Suprapubic skin (tissue), 4 donors: ENCODE measurements at regions not wholly inside any gene's neighbourhood (a gene's known extent, or its start where the extent isn't known, plus 50 kb on each side); places are given as distances from the start of the nearest gene placed in this dataset.

Source experiments
- DNase-seq, 2 donors: peaks; one replicate each; pipeline ENCODE4 v3.0.0-alpha.2; 2019; ENCODE audit warnings: low spot score in 2 of 2
- H3K27ac ChIP-seq: fragments of 200-600 bp; sonication (generic); one replicate; pipeline ENCODE4 v1.5.1; 2019
- H3K27me3 ChIP-seq: fragments of 200-600 bp; sonication (generic); one replicate; pipeline ENCODE4 v1.5.1; 2019
- H3K36me3 ChIP-seq: fragments of 200-600 bp; sonication (generic); one replicate; pipeline ENCODE4 v1.5.1; 2019
- H3K4me1 ChIP-seq: fragments of 200-600 bp; sonication (generic); one replicate; pipeline ENCODE4 v1.5.1; 2019
- H3K4me3 ChIP-seq: fragments of 200-600 bp; sonication (generic); one replicate; pipeline ENCODE4 v1.5.1; 2019; ENCODE audit warnings: mild to moderate bottlenecking
- H3K9me3 ChIP-seq: fragments of 200-600 bp; sonication (generic); one replicate; pipeline ENCODE4 v1.5.1; 2019
- EP300 ChIP-seq: sonication (generic); formaldehyde crosslinking; IDR thresholded peaks from one replicate; pipeline ENCODE4 v1.6.1; 2017; ENCODE audit warnings: antibody characterized with exemption
- POLR2A ChIP-seq, 2 donors: fragments of 450-650 bp; IDR thresholded peaks; one replicate each; pipeline ENCODE4 v1.6.1; 2017; ENCODE audit warnings: antibody characterized with exemption in 2 of 2, mild to moderate bottlenecking in 2 of 2, moderate library complexity in 2 of 2
- POLR2AphosphoS5 ChIP-seq, 3 donors: sonication (generic); formaldehyde crosslinking; IDR thresholded peaks; one replicate each; pipeline ENCODE4 v1.6.1; 2017; ENCODE audit warnings: antibody characterized with exemption in 3 of 3
- WGBS: methylation state at CpG from one replicate; pipeline ENCODE4 v1.1.5; 2018; 5-methylcytosine and 5-hydroxymethylcytosine counted together
- TF ChIP-seq, protein P1 (sequence below), 2 donors: fragments of 200-600 bp in 1 of 2; fragments of 450-650 bp in 1 of 2; sonication (generic) in 1 of 2; IDR thresholded peaks; one replicate each; pipeline ENCODE4 v1.5.1; 2016 to 2019; ENCODE audit warnings: antibody characterized with exemption in 2 of 2, mild to moderate bottlenecking in 1 of 2, moderate library complexity in 1 of 2

DNA sequence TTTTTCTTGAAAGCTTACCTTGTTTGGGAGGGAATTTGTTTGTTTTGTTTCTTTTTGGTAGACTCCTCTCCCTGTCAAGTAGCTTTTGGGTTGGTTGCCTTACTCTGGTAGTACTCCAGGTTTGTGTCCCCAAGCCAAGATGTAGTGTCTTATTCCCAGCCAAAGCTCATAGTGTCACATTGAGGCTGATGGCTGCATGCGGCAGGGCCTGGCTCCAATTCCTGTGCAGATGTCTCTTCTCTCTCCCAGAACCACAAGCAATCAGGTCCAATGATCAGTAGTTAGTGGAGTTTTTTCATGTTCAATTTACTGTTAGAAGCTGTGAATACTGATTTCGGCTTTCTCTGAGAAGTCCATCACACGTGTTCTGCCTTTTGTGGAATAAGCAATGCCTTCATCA, 221.1 kb upstream of the THBS1 start:
- TF ChIP-seq EP300 (no peak), POLR2A (IDR thresholded peaks at IDR 0.05) (no peak), POLR2AphosphoS5 (IDR thresholded peaks at IDR 0.05) (no peak)
- TF ChIP-seq, protein P1, sequence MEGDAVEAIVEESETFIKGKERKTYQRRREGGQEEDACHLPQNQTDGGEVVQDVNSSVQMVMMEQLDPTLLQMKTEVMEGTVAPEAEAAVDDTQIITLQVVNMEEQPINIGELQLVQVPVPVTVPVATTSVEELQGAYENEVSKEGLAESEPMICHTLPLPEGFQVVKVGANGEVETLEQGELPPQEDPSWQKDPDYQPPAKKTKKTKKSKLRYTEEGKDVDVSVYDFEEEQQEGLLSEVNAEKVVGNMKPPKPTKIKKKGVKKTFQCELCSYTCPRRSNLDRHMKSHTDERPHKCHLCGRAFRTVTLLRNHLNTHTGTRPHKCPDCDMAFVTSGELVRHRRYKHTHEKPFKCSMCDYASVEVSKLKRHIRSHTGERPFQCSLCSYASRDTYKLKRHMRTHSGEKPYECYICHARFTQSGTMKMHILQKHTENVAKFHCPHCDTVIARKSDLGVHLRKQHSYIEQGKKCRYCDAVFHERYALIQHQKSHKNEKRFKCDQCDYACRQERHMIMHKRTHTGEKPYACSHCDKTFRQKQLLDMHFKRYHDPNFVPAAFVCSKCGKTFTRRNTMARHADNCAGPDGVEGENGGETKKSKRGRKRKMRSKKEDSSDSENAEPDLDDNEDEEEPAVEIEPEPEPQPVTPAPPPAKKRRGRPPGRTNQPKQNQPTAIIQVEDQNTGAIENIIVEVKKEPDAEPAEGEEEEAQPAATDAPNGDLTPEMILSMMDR (IDR thresholded peaks at IDR 0.05), result no peak
- Histone ChIP-seq H3K27me3 (no peaks in the 10 kb centered on the region), H3K4me1 (peaks cover 23% of the 10 kb centered on the region), H3K27ac (no peak overlapping the region), H3K9me3 (no peaks in the 10 kb centered on the region), H3K4me3 (no peak overlapping the region), H3K36me3 (no peaks in the 10 kb centered on the region)
- DNase-seq, result no peak
- WGBS, result 58% methylated on average over 3 of the region's 3 CpGs

DNA sequence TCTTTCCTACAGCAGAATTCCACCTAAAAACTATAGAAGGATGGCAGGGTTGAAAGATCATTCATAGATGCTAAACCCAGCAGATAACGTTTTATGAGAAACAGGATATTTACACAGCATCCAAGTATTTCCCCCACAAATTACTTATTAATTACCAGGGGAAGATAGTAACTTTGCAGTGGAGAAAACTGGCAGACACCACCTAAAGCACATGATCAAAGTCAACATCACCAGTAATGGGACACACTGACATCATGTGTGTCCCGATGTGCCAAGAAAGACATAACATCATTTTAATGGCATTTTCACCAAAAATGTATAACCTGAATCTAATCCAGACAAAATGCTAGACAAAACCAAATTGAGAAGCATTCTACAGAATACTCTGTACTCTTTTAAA, 220.4 kb upstream of the THBS1 start:
- Histone ChIP-seq H3K4me3 (no peak overlapping the region), H3K27me3 (no peaks in the 10 kb centered on the region), H3K9me3 (no peaks in the 10 kb centered on the region), H3K4me1 (peaks cover 23% of the 10 kb centered on the region), H3K36me3 (no peaks in the 10 kb centered on the region), H3K27ac (no peak overlapping the region)
- no peak for DNase-seq
- WGBS, result 64% methylated on average over 2 of the region's 2 CpGs
- no peak for TF ChIP-seq POLR2A (IDR thresholded peaks at IDR 0.05)
- no peak for TF ChIP-seq POLR2AphosphoS5 (IDR thresholded peaks at IDR 0.05)
- TF ChIP-seq EP300, result no peak

DNA sequence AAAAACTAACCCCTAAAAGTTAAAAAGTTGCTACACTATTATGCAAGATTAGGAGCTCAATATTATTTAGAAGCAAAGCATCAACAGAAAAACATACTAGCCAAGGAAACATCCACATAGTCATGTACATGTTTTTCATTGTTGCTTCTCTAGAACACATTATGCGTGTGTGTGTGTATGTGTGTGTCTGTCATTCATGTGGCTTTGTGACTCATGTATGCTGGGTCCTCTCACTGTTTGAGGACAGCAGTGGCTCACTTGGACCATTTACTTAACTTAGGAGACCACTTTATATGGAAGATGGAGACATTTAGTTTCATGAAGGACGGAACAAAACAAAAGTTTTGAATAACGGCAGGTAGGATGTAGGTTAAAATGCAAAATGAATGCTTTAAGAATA, 219.4 kb upstream of the THBS1 start:
- no peaks in the 10 kb centered on the region for H3K9me3 ChIP-seq
- no peak overlapping the region for H3K4me3 ChIP-seq
- H3K27ac ChIP-seq, result no peak overlapping the region
- no peaks in the 10 kb centered on the region for H3K36me3 ChIP-seq
- TF ChIP-seq POLR2A (IDR thresholded peaks at IDR 0.05) (no peak), POLR2AphosphoS5 (IDR thresholded peaks at IDR 0.05) (no peak), EP300 (no peak)
- TF ChIP-seq, protein P1 (IDR thresholded peaks at IDR 0.05), result no peak
- no peaks in the 10 kb centered on the region for H3K27me3 ChIP-seq
- WGBS, result 96% methylated on average over 3 of the region's 3 CpGs
- peaks cover 23% of the 10 kb centered on the region for H3K4me1 ChIP-seq
- DNase-seq, result no peak

DNA sequence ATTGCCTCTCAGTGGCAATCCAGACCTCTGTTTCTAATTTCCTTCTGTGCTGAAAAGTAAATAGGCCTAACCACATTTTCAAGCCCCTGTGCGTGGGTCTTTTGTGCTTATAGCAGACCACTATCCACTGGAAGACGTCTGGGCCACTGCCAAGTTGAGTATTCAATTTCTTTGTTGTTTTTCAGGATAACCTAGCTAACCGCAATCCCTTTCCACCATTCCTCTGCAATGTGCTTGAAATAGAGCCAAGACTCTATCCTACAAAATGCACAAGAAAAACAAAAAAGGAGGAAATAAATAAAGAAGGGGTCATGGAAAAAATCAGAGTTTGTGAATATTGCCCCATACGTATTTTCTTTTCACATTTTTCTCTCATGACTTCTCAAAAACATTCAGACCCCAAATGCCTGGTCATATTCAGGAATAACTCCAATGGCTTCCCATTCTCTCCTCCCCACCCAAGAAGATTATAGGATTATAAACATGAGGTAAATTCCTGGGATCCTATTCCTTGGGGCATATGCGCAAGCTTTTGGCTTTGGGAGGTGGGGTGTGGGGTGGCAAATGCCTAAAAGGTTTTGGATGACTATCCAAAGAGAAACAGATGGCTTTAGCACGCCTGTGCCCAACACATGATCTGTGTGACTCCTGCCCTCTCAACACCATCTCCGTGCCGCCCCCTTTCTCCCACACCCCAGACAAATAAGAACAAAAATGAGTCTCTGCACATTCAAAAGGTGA, 217.9 kb upstream of the THBS1 start:
- no peaks in the 10 kb centered on the region for H3K36me3 ChIP-seq
- TF ChIP-seq POLR2AphosphoS5 (IDR thresholded peaks at IDR 0.05) (no peak), EP300 (no peak), POLR2A (IDR thresholded peaks at IDR 0.05) (no peak)
- TF ChIP-seq, protein P1 (IDR thresholded peaks at IDR 0.05), result no peak
- H3K4me1 ChIP-seq, result peaks cover 16% of the 10 kb centered on the region
- H3K27me3 ChIP-seq, result no peaks in the 10 kb centered on the region
- WGBS, result 79% methylated on average over 8 of the region's 8 CpGs
- no peak overlapping the region for H3K27ac ChIP-seq
- no peak for DNase-seq
- no peak overlapping the region for H3K4me3 ChIP-seq
- no peaks in the 10 kb centered on the region for H3K9me3 ChIP-seq

GRCh38 chr15:39363761-39364586, 216.9 kb upstream of the THBS1 start:
- Histone ChIP-seq H3K4me1 (peaks cover 7% of the 10 kb centered on the region), H3K27ac (no peak overlapping the region), H3K36me3 (no peaks in the 10 kb centered on the region), H3K27me3 (no peaks in the 10 kb centered on the region), H3K4me3 (no peak overlapping the region), H3K9me3 (no peaks in the 10 kb centered on the region)
- TF ChIP-seq EP300 (no peak), POLR2A (IDR thresholded peaks at IDR 0.05) (no peak), POLR2AphosphoS5 (IDR thresholded peaks at IDR 0.05) (no peak)
- TF ChIP-seq, protein P1 (IDR thresholded peaks at IDR 0.05), result no peak
- DNase-seq, result no peak
- WGBS, result 60% methylated on average over 5 of the region's 5 CpGs
